SK-N-SH (cell line): ENCODE measurements at regions not wholly inside any gene's neighbourhood (a gene's known extent, or its start where the extent isn't known, plus 50 kb on each side); places are given as distances from the start of the nearest gene placed in this dataset.

Source experiments
- CTCF ChIA-PET: fragments of 300-600, 350-600 bp; formaldehyde crosslinking; extraction: SDS; loops from one replicate; lab custom pipeline; 2021; lab: Yijun Ruan, JAX
- POLR2A ChIA-PET: fragments of 350-600 bp; sonication (Branson Sonifier 250); formaldehyde crosslinking; extraction: SDS; loops from one replicate; lab custom pipeline; 2020; ENCODE audit warnings: antibody characterized with exemption, inconsistent platforms; lab: Yijun Ruan, JAX
- DNase-seq: peaks from one replicate; pipeline ENCODE4 v3.0.0; 2012
- H2AFZ ChIP-seq: fragments of 200-600 bp; sonication (generic); 2 replicates; pipeline ENCODE4 v1.8.1; 2016; ENCODE audit warnings: antibody characterized with exemption, mild to moderate bottlenecking, low read depth
- H3F3A ChIP-seq: fragments of 200-600 bp; sonication (generic); replicated peaks from 2 replicates; pipeline ENCODE3; 2016; ENCODE audit warnings: antibody characterized with exemption, mild to moderate bottlenecking; ENCODE audit not compliant: insufficient read depth
- H3K27ac ChIP-seq, 2 experiments: fragments of 200-500 bp in 1 of 2; fragments of 200-600 bp in 1 of 2; sonication (Bioruptor generic) in 1 of 2; sonication (generic), shearing (Covaris generic) in 1 of 2; 2 replicates each; pipeline versions ENCODE4 v1.5.1 to v1.6.1; 2014 to 2016; ENCODE audit warnings: low read depth in 2 of 2, inconsistent platforms in 1 of 2, low read length in 1 of 2, mild to moderate bottlenecking in 1 of 2, mixed read lengths in 1 of 2
- H3K27me3 ChIP-seq: fragments of 200-600 bp; sonication (generic), shearing (Covaris generic); 2 replicates; pipeline ENCODE4 v1.6.1; 2016; ENCODE audit warnings: mixed run types; ENCODE audit not compliant: insufficient read depth
- H3K36me3 ChIP-seq, 2 experiments: fragments of 200-500 bp in 1 of 2; fragments of 200-600 bp in 1 of 2; sonication (Bioruptor generic) in 1 of 2; sonication (generic) in 1 of 2; replicated peaks in 1 of 2; 2 replicates each; pipeline versions ENCODE3 to v1.5.1; 2014 to 2016; ENCODE audit warnings: low read length in 1 of 2, mild to moderate bottlenecking in 1 of 2; ENCODE audit not compliant: insufficient read depth in 2 of 2, control insufficient read depth in 1 of 2
- H3K4me1 ChIP-seq, 2 experiments: fragments of 200-500 bp in 1 of 2; fragments of 200-600 bp in 1 of 2; sonication (Bioruptor generic) in 1 of 2; sonication (generic), shearing (Covaris generic) in 1 of 2; 2 replicates each; pipeline versions ENCODE4 v1.5.1 to v1.6.1; 2014 to 2016; ENCODE audit warnings: low read depth in 1 of 2, low read length in 1 of 2, mixed run types in 1 of 2; ENCODE audit not compliant: insufficient read depth in 2 of 2, control insufficient read depth in 1 of 2
- H3K4me2 ChIP-seq: fragments of 200-600 bp; sonication (generic), shearing (Covaris generic); 2 replicates; pipeline ENCODE4 v1.6.1; 2017; ENCODE audit warnings: mixed run types
- H3K4me3 ChIP-seq, 2 experiments: fragments of 200-500 bp in 1 of 2; fragments of 200-600 bp in 1 of 2; sonication (Bioruptor generic) in 1 of 2; sonication (generic), shearing (Covaris generic) in 1 of 2; 2 replicates each; pipeline versions ENCODE4 v1.5.1 to v1.8.1; 2014 to 2016; ENCODE audit warnings: low read depth in 2 of 2, inconsistent platforms in 1 of 2, low read length in 1 of 2, mild to moderate bottlenecking in 1 of 2, mixed read lengths in 1 of 2, moderate library complexity in 1 of 2
- H3K79me2 ChIP-seq: fragments of 200-600 bp; sonication (generic); 2 replicates; pipeline ENCODE4 v1.8.1; 2017; ENCODE audit warnings: mild to moderate bottlenecking; ENCODE audit not compliant: insufficient read depth
- H3K9ac ChIP-seq: fragments of 200-600 bp; sonication (generic); 2 replicates; pipeline ENCODE4 v1.6.1; 2017; ENCODE audit warnings: mixed run types
- H3K9me2 ChIP-seq: fragments of 200-600 bp; sonication (generic); 2 replicates; pipeline ENCODE4 v1.6.1; 2017; ENCODE audit warnings: mixed run types
- H3K9me3 ChIP-seq: fragments of 200-600 bp; sonication (generic); 2 replicates; pipeline ENCODE4 v1.6.1; 2017; ENCODE audit warnings: mixed run types, mild to moderate bottlenecking, moderate library complexity
- H4K20me1 ChIP-seq: fragments of 200-600 bp; sonication (generic); 2 replicates; pipeline ENCODE4 v1.6.1; 2017; ENCODE audit warnings: mild to moderate bottlenecking, mixed run types; ENCODE audit not compliant: insufficient read depth
- CTCF ChIP-seq: fragments of 200-600 bp; sonication (generic); IDR thresholded peaks from 2 replicates; pipeline ENCODE4 v1.6.1; 2017; ENCODE audit warnings: antibody characterized with exemption, mild to moderate bottlenecking, moderate library complexity
- EZH2phosphoT487 ChIP-seq: fragments of 200-600 bp; sonication (generic); IDR thresholded peaks from 2 replicates; pipeline ENCODE4 v1.6.1; 2017; ENCODE audit warnings: low read depth, mixed run types, mild to moderate bottlenecking, antibody characterized with exemption, moderate library complexity, borderline replicate concordance
- FOXM1 ChIP-seq: IDR thresholded peaks from 2 replicates; pipeline ENCODE4 v1.4.0; 2012; ENCODE audit warnings: low read depth, mild to moderate bottlenecking
- GABPA ChIP-seq: IDR thresholded peaks from 2 replicates; pipeline ENCODE4 v1.4.0; 2012; ENCODE audit warnings: low read depth, mild to moderate bottlenecking
- GATA2 ChIP-seq: sonication (generic); formaldehyde crosslinking; IDR thresholded peaks from 2 replicates; pipeline ENCODE4 v1.5.0; 2020; ENCODE audit warnings: mild to moderate bottlenecking, missing genetic modification reagents
- IRF3 ChIP-seq: fragments of 150-350 bp; IDR thresholded peaks from 2 replicates; pipeline ENCODE4 v1.6.1; 2016; ENCODE audit warnings: mild to moderate bottlenecking, low read depth, low read length
- MAX ChIP-seq: IDR thresholded peaks from 2 replicates; pipeline ENCODE4 v1.4.0; 2012; ENCODE audit warnings: low read depth
- MEF2A ChIP-seq: IDR thresholded peaks from 2 replicates; pipeline ENCODE4 v1.4.0; 2012; ENCODE audit warnings: low read depth, borderline replicate concordance
- MXI1 ChIP-seq: IDR thresholded peaks from 2 replicates; pipeline ENCODE4 v1.6.1; 2012; ENCODE audit warnings: mild to moderate bottlenecking, low read depth, low read length, improper control_type of control experiment
- NFIC ChIP-seq: IDR thresholded peaks from 2 replicates; pipeline ENCODE4 v1.4.0; 2012; ENCODE audit warnings: borderline replicate concordance
- PBX3 ChIP-seq: IDR thresholded peaks from 2 replicates; pipeline ENCODE4; 2012
- RFX5 ChIP-seq: IDR thresholded peaks from 2 replicates; pipeline ENCODE4 v1.6.1; 2012; ENCODE audit warnings: mild to moderate bottlenecking, improper control_type of control experiment, low read length
- SIN3A ChIP-seq: IDR thresholded peaks from 2 replicates; pipeline ENCODE4 v1.6.1; 2012; ENCODE audit warnings: low read depth, mild to moderate bottlenecking, low read length, moderate library complexity, borderline replicate concordance
- TCF12 ChIP-seq: IDR thresholded peaks from 2 replicates; pipeline ENCODE4 v1.4.0; 2012
- USF1 ChIP-seq: IDR thresholded peaks from 2 replicates; pipeline ENCODE4 v1.4.0; 2012; ENCODE audit warnings: low read depth, borderline replicate concordance
- YY1 ChIP-seq: IDR thresholded peaks from 2 replicates; pipeline ENCODE4 v1.4.0; 2012; ENCODE audit warnings: low read depth, mild to moderate bottlenecking
- ZBTB33 ChIP-seq: IDR thresholded peaks from 2 replicates; pipeline ENCODE4 v1.4.0; 2012; ENCODE audit warnings: low read depth, borderline replicate concordance

GRCh38 chr1:60849401-60849800 is 233.0 kb upstream of the NFIA start:
- peaks cover 0 to 4% of the 10 kb centered on the region in 2 experiments; a peak in 2 of 4 replicates for H3K4me1 ChIP-seq
- no peaks in the 10 kb centered on the region for H4K20me1 ChIP-seq
- no peaks in the 10 kb centered on the region for H3K9me2 ChIP-seq
- TF ChIP-seq YY1 (no peak), PBX3 (no peak), GABPA (no peak), ZBTB33 (no peak), MXI1 (no peak), CTCF (no peak), USF1 (no peak), RFX5 (no peak), MAX (no peak), IRF3 (no peak), TCF12 (no peak), NFIC (no peak), EZH2phosphoT487 (no peak), FOXM1 (no peak), MEF2A (no peak), GATA2 (CRISPR knock-in tag) (no peak), SIN3A (no peak)
- no peak overlapping the region for H3K9ac ChIP-seq
- no peak overlapping the region for H2AFZ ChIP-seq
- H3K36me3 ChIP-seq = no peaks in the 10 kb centered on the region
- 0 out of 2 replicates have a peak, but pooled peaks cover 3% of the 10 kb centered on the region for H3K9me3 ChIP-seq
- ChIA-PET CTCF (interaction anchor here (0.9 to 4.9 kb wide), 8 partner anchors 9 to 569 kb away, joined by 3 to 46 read pairs (median 3); no protein-coding TSS in a partner anchor), POLR2A (interaction anchor here (1.2 kb wide), 1 partner anchor 201 kb away, joined by 3 read pairs; no protein-coding TSS in a partner anchor)
- H3K27me3 ChIP-seq = no peaks in the 10 kb centered on the region
- no peak overlapping the region for H3K4me3 ChIP-seq
- no peaks in the 10 kb centered on the region for H3F3A ChIP-seq
- no peaks in the 10 kb centered on the region for H3K79me2 ChIP-seq
- H3K27ac ChIP-seq = no peak overlapping the region
- no peak for DNase-seq
- no peak overlapping the region for H3K4me2 ChIP-seq
